ENCODE measurements at regions not wholly inside any gene's neighbourhood (a gene's known extent, or its start where the extent isn't known, plus 50 kb on each side); places are given as distances from the start of the nearest gene placed in this dataset.

DNA sequence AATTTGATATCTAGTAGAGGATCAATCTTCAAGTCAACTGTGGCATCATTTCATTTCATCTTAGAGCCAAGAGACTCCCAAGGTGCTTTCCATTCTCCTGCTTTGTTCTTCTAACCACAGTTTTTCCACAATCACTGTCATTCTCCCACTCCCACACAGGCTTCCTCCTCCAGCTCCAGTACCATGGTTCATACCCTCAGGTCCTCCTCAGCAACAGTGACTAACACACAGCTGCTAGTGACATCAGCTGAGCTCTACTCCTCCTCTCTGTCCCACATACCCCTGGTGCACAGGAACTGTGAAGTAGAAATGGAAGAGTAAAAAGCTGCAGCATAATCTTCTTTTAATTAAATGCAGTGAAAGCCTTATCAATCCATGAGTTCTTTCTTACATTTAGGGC is 200.2 kb upstream of the DPH6 start:
- FAIRE-seq (no peak), ATAC-seq (no peak), DNase-seq (ENCODE audit: low read depth, low spot score) (no peak)
- intact Hi-C loops (cut with micrococcal nuclease; ENCODE audit: unreplicated experiment) (no loop called here), in situ Hi-C loops (cut with MboI) (no loop called here)
- Histone ChIP-seq H3K27ac (ENCODE audit: control insufficient read depth, insufficient read depth) (no peak overlapping the region), H2AFZ (ENCODE audit: control insufficient read depth, low read depth, low read length) (no peak overlapping the region), H3K27me3 (replicated peaks in 1 of 2; ENCODE audit: control insufficient read depth in 2 of 2, insufficient read depth in 2 of 2, low read length in 1 of 2) (no peaks in the 10 kb centered on the region), H3K36me3 (ENCODE audit: control insufficient read depth in 2 of 2, insufficient read depth in 2 of 2, low read length in 1 of 2) (no peaks in the 10 kb centered on the region), H3K9me3 (replicated peaks; ENCODE audit: control insufficient read depth, insufficient read depth, low read length) (no peaks in the 10 kb centered on the region), H3K79me2 (ENCODE audit: control insufficient read depth, insufficient read depth, low read length) (no peaks in the 10 kb centered on the region), H3K4me3 (no peak overlapping the region), H3K4me2 (ENCODE audit: control insufficient read depth, insufficient read depth) (no peak overlapping the region), H4K20me1 (ENCODE audit: control insufficient read depth, insufficient read depth) (no peaks in the 10 kb centered on the region), H3K4me1 (ENCODE audit: control insufficient read depth, insufficient read depth, low read length) (no peaks in the 10 kb centered on the region), H3K9ac (ENCODE audit: control insufficient read depth, insufficient read depth, low read length) (no peak overlapping the region)
- no TSS peak for BruUV-seq (replicated peaks)
- ChIA-PET POLR2A (no interaction called here), CTCF (no interaction called here), RAD21 (ENCODE audit: unreplicated experiment) (no interaction called here), SMC1A (ENCODE audit: uncharacterized antibody, unreplicated experiment) (no interaction called here)
- TF ChIP-seq SIX5 (IDR thresholded peaks at IDR 0.05; ENCODE audit: low read depth, low read length, severe bottlenecking) (no peak), HDAC2 (IDR thresholded peaks at IDR 0.05) (no peak), JUND (IDR thresholded peaks at IDR 0.05; ENCODE audit: low read depth, low read length) (no peak), JUNB (IDR thresholded peaks at IDR 0.05) (no peak), SUPT20H (IDR thresholded peaks at IDR 0.05; ENCODE audit: borderline replicate concordance, control insufficient read depth, low read depth, low read length) (no peak), MLLT1 (IDR thresholded peaks at IDR 0.05) (no peak), TBL1XR1 (IDR thresholded peaks at IDR 0.05; ENCODE audit: low read depth, low read length) (no peak), KDM1A (IDR thresholded peaks at IDR 0.05; ENCODE audit: borderline replicate concordance) (no peak), CREB1 (IDR thresholded peaks at IDR 0.05; ENCODE audit: low read depth) (no peak), TCF3 (IDR thresholded peaks at IDR 0.05; ENCODE audit: borderline replicate concordance, insufficient read depth, low read depth, low read length) (no peak), IKZF1 (conservative IDR thresholded peaks at IDR 0.05) (no peak), HDGF (IDR thresholded peaks at IDR 0.05) (no peak), ZNF217 (IDR thresholded peaks at IDR 0.05) (no peak), EED (IDR thresholded peaks at IDR 0.05; ENCODE audit: low read depth) (no peak), ETV6 (conservative IDR thresholded peaks at IDR 0.05 in 1 of 2, IDR thresholded peaks at IDR 0.05 in 1 of 2; ENCODE audit: borderline replicate concordance in 1 of 2, low read depth in 1 of 2) (no peak), MYC (IDR thresholded peaks at IDR 0.05; ENCODE audit: insufficient read depth, insufficient read length, insufficient replicate concordance, low read length, severe bottlenecking) (no peak), POLR2A (IDR thresholded peaks at IDR 0.05; ENCODE audit: low read depth, low read length) (no peak), NFYB (IDR thresholded peaks at IDR 0.05; ENCODE audit: insufficient read depth, low read depth, low read length) (no peak), ATF7 (IDR thresholded peaks at IDR 0.05; ENCODE audit: low read depth) (no peak)
- TF ChIP-seq, protein P1, sequence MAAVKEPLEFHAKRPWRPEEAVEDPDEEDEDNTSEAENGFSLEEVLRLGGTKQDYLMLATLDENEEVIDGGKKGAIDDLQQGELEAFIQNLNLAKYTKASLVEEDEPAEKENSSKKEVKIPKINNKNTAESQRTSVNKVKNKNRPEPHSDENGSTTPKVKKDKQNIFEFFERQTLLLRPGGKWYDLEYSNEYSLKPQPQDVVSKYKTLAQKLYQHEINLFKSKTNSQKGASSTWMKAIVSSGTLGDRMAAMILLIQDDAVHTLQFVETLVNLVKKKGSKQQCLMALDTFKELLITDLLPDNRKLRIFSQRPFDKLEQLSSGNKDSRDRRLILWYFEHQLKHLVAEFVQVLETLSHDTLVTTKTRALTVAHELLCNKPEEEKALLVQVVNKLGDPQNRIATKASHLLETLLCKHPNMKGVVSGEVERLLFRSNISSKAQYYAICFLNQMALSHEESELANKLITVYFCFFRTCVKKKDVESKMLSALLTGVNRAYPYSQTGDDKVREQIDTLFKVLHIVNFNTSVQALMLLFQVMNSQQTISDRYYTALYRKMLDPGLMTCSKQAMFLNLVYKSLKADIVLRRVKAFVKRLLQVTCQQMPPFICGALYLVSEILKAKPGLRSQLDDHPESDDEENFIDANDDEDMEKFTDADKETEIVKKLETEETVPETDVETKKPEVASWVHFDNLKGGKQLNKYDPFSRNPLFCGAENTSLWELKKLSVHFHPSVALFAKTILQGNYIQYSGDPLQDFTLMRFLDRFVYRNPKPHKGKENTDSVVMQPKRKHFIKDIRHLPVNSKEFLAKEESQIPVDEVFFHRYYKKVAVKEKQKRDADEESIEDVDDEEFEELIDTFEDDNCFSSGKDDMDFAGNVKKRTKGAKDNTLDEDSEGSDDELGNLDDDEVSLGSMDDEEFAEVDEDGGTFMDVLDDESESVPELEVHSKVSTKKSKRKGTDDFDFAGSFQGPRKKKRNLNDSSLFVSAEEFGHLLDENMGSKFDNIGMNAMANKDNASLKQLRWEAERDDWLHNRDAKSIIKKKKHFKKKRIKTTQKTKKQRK (IDR thresholded peaks at IDR 0.05; ENCODE audit: low read depth, low read length) = no peak

All from GM12878 (cell line).